ENCODE measurements at regions not wholly inside any gene's neighbourhood (a gene's known extent, or its start where the extent isn't known, plus 50 kb on each side); places are given as distances from the start of the nearest gene placed in this dataset.

- ATAC-seq (ENCODE audit: insufficient read depth, low FRiP score) (no peak), DNase-seq (no peak)
- Histone ChIP-seq H3K9me3 (ENCODE audit: control insufficient read depth in 4 of 4, insufficient read depth in 3 of 4, low read length in 3 of 4) (no peaks in the 10 kb centered on the region), H3K4me3 (no peak overlapping the region), H3K36me3 (ENCODE audit: control insufficient read depth in 4 of 4, insufficient read depth in 4 of 4, low read length in 4 of 4) (no peaks in the 10 kb centered on the region), H3K9ac (ENCODE audit: insufficient read depth in 1 of 2, low read length in 2 of 2) (no peak overlapping the region), H3K27ac (ENCODE audit: low read depth in 1 of 2, low read length in 1 of 2) (no peak overlapping the region), H3K4me1 (ENCODE audit: control insufficient read depth in 5 of 5, insufficient read depth in 5 of 5, low read length in 5 of 5) (peaks cover 0 to 4% (median 0%) of the 10 kb centered on the region in 5 donors), H3K27me3 (ENCODE audit: control insufficient read depth in 3 of 3, insufficient read depth in 3 of 3, low read length in 2 of 3) (no peaks in the 10 kb centered on the region)
- WGBS, 2 donors, result 87 to 88% methylated on average over 3 of the region's 3 CpGs
- TF ChIP-seq, protein P1, sequence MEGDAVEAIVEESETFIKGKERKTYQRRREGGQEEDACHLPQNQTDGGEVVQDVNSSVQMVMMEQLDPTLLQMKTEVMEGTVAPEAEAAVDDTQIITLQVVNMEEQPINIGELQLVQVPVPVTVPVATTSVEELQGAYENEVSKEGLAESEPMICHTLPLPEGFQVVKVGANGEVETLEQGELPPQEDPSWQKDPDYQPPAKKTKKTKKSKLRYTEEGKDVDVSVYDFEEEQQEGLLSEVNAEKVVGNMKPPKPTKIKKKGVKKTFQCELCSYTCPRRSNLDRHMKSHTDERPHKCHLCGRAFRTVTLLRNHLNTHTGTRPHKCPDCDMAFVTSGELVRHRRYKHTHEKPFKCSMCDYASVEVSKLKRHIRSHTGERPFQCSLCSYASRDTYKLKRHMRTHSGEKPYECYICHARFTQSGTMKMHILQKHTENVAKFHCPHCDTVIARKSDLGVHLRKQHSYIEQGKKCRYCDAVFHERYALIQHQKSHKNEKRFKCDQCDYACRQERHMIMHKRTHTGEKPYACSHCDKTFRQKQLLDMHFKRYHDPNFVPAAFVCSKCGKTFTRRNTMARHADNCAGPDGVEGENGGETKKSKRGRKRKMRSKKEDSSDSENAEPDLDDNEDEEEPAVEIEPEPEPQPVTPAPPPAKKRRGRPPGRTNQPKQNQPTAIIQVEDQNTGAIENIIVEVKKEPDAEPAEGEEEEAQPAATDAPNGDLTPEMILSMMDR (IDR thresholded peaks at IDR 0.05; ENCODE audit: control extremely low read depth, extremely low read depth), result no peak
Measured at GRCh38 chr12:77572371-77572770, 258.3 kb upstream of the NAV3 start.

GRCh38 chr12:77571768-77572167 is 258.9 kb upstream of the NAV3 start:
- no peak overlapping the region for H3K27ac ChIP-seq (ENCODE audit: low read depth in 1 of 2, low read length in 1 of 2)
- DNase-seq (no peak), ATAC-seq (ENCODE audit: insufficient read depth, low FRiP score) (no peak)
- no peaks in the 10 kb centered on the region for H3K36me3 ChIP-seq (ENCODE audit: control insufficient read depth in 4 of 4, insufficient read depth in 4 of 4, low read length in 4 of 4)
- peaks cover 0 to 4% (median 0%) of the 10 kb centered on the region in 5 donors for H3K4me1 ChIP-seq (ENCODE audit: control insufficient read depth in 5 of 5, insufficient read depth in 5 of 5, low read length in 5 of 5)
- TF ChIP-seq, protein P1 (IDR thresholded peaks at IDR 0.05; ENCODE audit: control extremely low read depth, extremely low read depth), result no peak
- WGBS, 2 donors, result 95% methylated on average over 7 of the region's 7 CpGs
- H3K9ac ChIP-seq (ENCODE audit: insufficient read depth in 1 of 2, low read length in 2 of 2), result no peak overlapping the region
- no peak overlapping the region for H3K4me3 ChIP-seq
- H3K27me3 ChIP-seq (ENCODE audit: control insufficient read depth in 3 of 3, insufficient read depth in 3 of 3, low read length in 2 of 3), result no peaks in the 10 kb centered on the region
- H3K9me3 ChIP-seq (ENCODE audit: control insufficient read depth in 4 of 4, insufficient read depth in 3 of 4, low read length in 3 of 4), result no peaks in the 10 kb centered on the region

DNA sequence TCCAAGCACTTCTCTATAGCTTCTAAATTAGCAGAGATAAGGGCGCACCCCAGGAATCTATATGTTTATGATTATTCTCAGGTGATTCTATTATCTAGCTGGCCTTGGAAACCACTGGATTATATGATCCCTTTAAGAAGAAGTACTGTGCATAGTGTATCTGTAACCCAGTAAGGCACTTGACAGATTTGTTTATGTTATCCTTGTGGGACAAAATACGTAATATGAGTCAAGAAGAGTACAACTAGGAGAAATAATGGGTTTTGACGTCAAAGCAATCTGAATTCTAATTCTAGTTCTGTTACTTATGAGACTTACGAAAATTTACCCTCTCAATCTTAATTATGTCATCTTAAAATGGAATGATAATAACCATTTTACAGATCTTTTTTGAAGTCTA is 259.6 kb upstream of the NAV3 start:
- TF ChIP-seq, protein P1 (IDR thresholded peaks at IDR 0.05; ENCODE audit: control extremely low read depth, extremely low read depth), result no peak
- Histone ChIP-seq H3K9ac (ENCODE audit: insufficient read depth in 1 of 2, low read length in 2 of 2) (no peak overlapping the region), H3K4me1 (ENCODE audit: control insufficient read depth in 5 of 5, insufficient read depth in 5 of 5, low read length in 5 of 5) (peaks cover 0 to 4% (median 0%) of the 10 kb centered on the region in 5 donors), H3K27me3 (ENCODE audit: control insufficient read depth in 3 of 3, insufficient read depth in 3 of 3, low read length in 2 of 3) (no peaks in the 10 kb centered on the region), H3K4me3 (no peak overlapping the region), H3K9me3 (ENCODE audit: control insufficient read depth in 4 of 4, insufficient read depth in 3 of 4, low read length in 3 of 4) (no peaks in the 10 kb centered on the region), H3K27ac (ENCODE audit: low read depth in 1 of 2, low read length in 1 of 2) (no peak overlapping the region), H3K36me3 (ENCODE audit: control insufficient read depth in 4 of 4, insufficient read depth in 4 of 4, low read length in 4 of 4) (no peaks in the 10 kb centered on the region)
- 91 to 94% methylated on average over 4 of the region's 4 CpGs for WGBS, 2 donors
- ATAC-seq (ENCODE audit: insufficient read depth, low FRiP score) (no peak), DNase-seq (no peak)

DNA sequence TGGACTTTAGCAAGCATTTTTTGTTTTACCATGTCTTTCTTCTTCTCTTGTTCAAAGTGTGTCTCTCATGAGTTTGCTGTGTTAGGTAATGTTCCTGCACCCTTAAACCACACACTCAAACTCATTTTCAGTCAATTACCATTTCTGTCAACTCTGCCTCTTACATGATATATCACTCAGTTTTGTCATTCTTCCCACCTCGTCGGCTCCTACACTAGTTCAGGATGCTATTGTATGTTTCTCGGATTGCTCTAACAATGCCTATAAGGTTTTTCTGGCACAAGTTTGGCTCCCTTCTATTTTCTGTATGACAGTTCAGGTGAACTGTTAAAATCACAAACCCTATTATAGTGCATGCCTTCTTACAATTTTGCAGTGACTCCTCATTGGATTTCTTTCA is 260.8 kb upstream of the NAV3 start:
- no peaks in the 10 kb centered on the region for H3K36me3 ChIP-seq (ENCODE audit: control insufficient read depth in 4 of 4, insufficient read depth in 4 of 4, low read length in 4 of 4)
- DNase-seq (no peak), ATAC-seq (ENCODE audit: insufficient read depth, low FRiP score) (no peak)
- TF ChIP-seq, protein P1 (IDR thresholded peaks at IDR 0.05; ENCODE audit: control extremely low read depth, extremely low read depth), result no peak
- 40 to 76% methylated on average over 3 of the region's 3 CpGs for WGBS, 2 donors
- H3K27ac ChIP-seq (ENCODE audit: low read depth in 1 of 2, low read length in 1 of 2), result no peak overlapping the region
- no peak overlapping the region for H3K9ac ChIP-seq (ENCODE audit: insufficient read depth in 1 of 2, low read length in 2 of 2)
- H3K4me1 ChIP-seq (ENCODE audit: control insufficient read depth in 5 of 5, insufficient read depth in 5 of 5, low read length in 5 of 5), result no peaks in the 10 kb centered on the region
- no peaks in the 10 kb centered on the region for H3K27me3 ChIP-seq (ENCODE audit: control insufficient read depth in 3 of 3, insufficient read depth in 3 of 3, low read length in 2 of 3)
- no peak overlapping the region for H3K4me3 ChIP-seq
- H3K9me3 ChIP-seq (ENCODE audit: control insufficient read depth in 4 of 4, insufficient read depth in 3 of 4, low read length in 3 of 4), result no peaks in the 10 kb centered on the region

Data from lung (tissue), 11 donors.